HepG2 (cell line): ENCODE measurements at regions not wholly inside any gene's neighbourhood (a gene's known extent, or its start where the extent isn't known, plus 50 kb on each side); places are given as distances from the start of the nearest gene placed in this dataset.

ENCODE experiments used
- ATAC-seq: fragments of 200-7000 bp; cut with Tn5 transposase; 3 replicates; pipeline ENCODE4 v1.9.1; 2020; ENCODE audit warnings: mild to moderate bottlenecking, moderate library complexity
- BruUV-seq: library from RNA; stranded (reverse); fragments of 400-500 nt; replicated peaks from 2 replicates; lab custom pipeline; 2021; lab: Mats Ljungman, UMichigan
- CTCF ChIA-PET: fragments of 300-600 bp; formaldehyde crosslinking; extraction: SDS; loops from one replicate; lab custom pipeline; 2021; ENCODE audit warnings: low total read pairs, inconsistent platforms, low intra/inter-chr PET ratio; lab: Yijun Ruan, JAX
- POLR2A ChIA-PET: fragments of 350-600 bp; sonication (Branson Sonifier 250); formaldehyde crosslinking; loops from one replicate; lab custom pipeline; 2020; ENCODE audit warnings: antibody characterized with exemption, inconsistent platforms; lab: Yijun Ruan, JAX
- DNase-seq: peaks from one replicate; pipeline ENCODE4 v3.0.0-alpha.2; 2015; ENCODE audit warnings: low spot score
- FAIRE-seq: peaks from 3 replicates; lab custom pipeline; 2011; peaks lifted over from hg19 to GRCh38; lab: Jason Lieb, UNC
- H2AFZ ChIP-seq: one replicate; pipeline ENCODE4 v1.6.1; 2011; ENCODE audit warnings: low read length, inconsistent platforms
- H3K27ac ChIP-seq: fragments of 300-600 bp; 3 replicates; pipeline ENCODE4 v1.8.0; 2011; ENCODE audit warnings: mixed run types, mild to moderate bottlenecking, mixed read lengths, low read length, inconsistent platforms; ENCODE audit not compliant: insufficient read depth; ENCODE audit errors: extremely low read length
- H3K27me3 ChIP-seq, 2 experiments: fragments of 200-600 bp in 1 of 2; 2 replicates in 1 of 2; 3 replicates in 1 of 2; pipeline versions ENCODE4 v1.6.0 to v1.8.0; 2011; ENCODE audit warnings: low read length in 2 of 2, mild to moderate bottlenecking in 2 of 2, moderate library complexity in 2 of 2, inconsistent platforms in 1 of 2; ENCODE audit not compliant: insufficient read depth in 2 of 2, control insufficient read depth in 1 of 2
- H3K36me3 ChIP-seq, 2 experiments: fragments of 200-600 bp in 1 of 2; replicated peaks in 1 of 2; 2 replicates in 1 of 2; 3 replicates in 1 of 2; pipeline versions ENCODE4 v1.5.1 to v1.8.0; 2011; ENCODE audit warnings: low read length in 2 of 2, inconsistent platforms in 1 of 2; ENCODE audit not compliant: insufficient read depth in 2 of 2, control insufficient read depth in 1 of 2
- H3K4me1 ChIP-seq: 2 replicates; pipeline ENCODE4 v1.5.1; 2012; ENCODE audit warnings: low read length, inconsistent platforms; ENCODE audit not compliant: insufficient read depth
- H3K4me2 ChIP-seq: 2 replicates; pipeline ENCODE4 v1.6.0; 2011; ENCODE audit warnings: low read depth, low read length, inconsistent platforms
- H3K4me3 ChIP-seq, 3 experiments: fragments of 200-600 bp in 1 of 3; sonication (generic), shearing (Covaris generic) in 1 of 3; replicated peaks in 1 of 3; 2 replicates each; pipeline ENCODE4 v1.5.1; 2011 to 2016; ENCODE audit warnings: low read length in 3 of 3, inconsistent platforms in 2 of 3, low read depth in 2 of 3, mild to moderate bottlenecking in 2 of 3, control low read depth in 1 of 3, mixed read lengths in 1 of 3; ENCODE audit not compliant: insufficient read depth in 1 of 3
- H3K79me2 ChIP-seq: one replicate; pipeline ENCODE4 v1.6.1; 2011; ENCODE audit warnings: low read length, inconsistent platforms; ENCODE audit not compliant: insufficient read depth
- H3K9ac ChIP-seq: 2 replicates; pipeline ENCODE4 v1.6.0; 2011; ENCODE audit warnings: mild to moderate bottlenecking, low read depth, low read length, inconsistent platforms; ENCODE audit not compliant: insufficient read depth
- H3K9me3 ChIP-seq: 2 replicates; pipeline ENCODE4 v1.5.1; 2012; ENCODE audit warnings: mild to moderate bottlenecking, low read length
- H4K20me1 ChIP-seq: 2 replicates; pipeline ENCODE4 v1.6.0; 2011; ENCODE audit warnings: inconsistent platforms, mild to moderate bottlenecking, low read length, moderate library complexity; ENCODE audit not compliant: insufficient read depth
- ATF7-NPFF ChIP-seq: sonication (generic); formaldehyde crosslinking; IDR thresholded peaks from 2 replicates; pipeline ENCODE4 v1.8.1; 2023; ENCODE audit warnings: mild to moderate bottlenecking, low read depth, missing genetic modification reagents, moderate library complexity
- GTF2F1 ChIP-seq: fragments of 150-350 bp; IDR thresholded peaks from 2 replicates; pipeline ENCODE4 v1.6.1; 2014; ENCODE audit warnings: low read length
- JARID2 ChIP-seq: sonication (generic); formaldehyde crosslinking; IDR thresholded peaks from 2 replicates; pipeline ENCODE4 v1.8.1; 2023; ENCODE audit warnings: missing genetic modification reagents, inconsistent platforms; ENCODE audit not compliant: insufficient replicate concordance
- REPIN1 ChIP-seq: sonication (generic); formaldehyde crosslinking; IDR thresholded peaks from 2 replicates; pipeline ENCODE4 v1.8.0; 2022; ENCODE audit warnings: missing genetic modification reagents, low read depth, mild to moderate bottlenecking, borderline replicate concordance
- RERE ChIP-seq: IDR thresholded peaks from 2 replicates; pipeline ENCODE4 v1.6.1; 2016; ENCODE audit warnings: low read depth, missing genetic modification reagents, missing compliant biosample characterization
- ZIK1 ChIP-seq: sonication (generic); formaldehyde crosslinking; IDR thresholded peaks from 2 replicates; pipeline ENCODE4 v1.5.0; 2020; ENCODE audit warnings: mild to moderate bottlenecking, low read depth, missing genetic modification reagents, borderline replicate concordance
- ZNF142 ChIP-seq: sonication (generic); formaldehyde crosslinking; IDR thresholded peaks from 2 replicates; pipeline ENCODE4 v1.4.0; 2020; ENCODE audit warnings: missing genetic modification reagents
- WGBS: methylation state at CpG from one replicate; pipeline ENCODE4 v1.1.6; 2017; ENCODE audit warnings: low lambda C conversion rate; 5-methylcytosine and 5-hydroxymethylcytosine counted together
- in situ Hi-C: cut with HindIII; loops from 2 replicates; pipeline ENCODE4 v1.10.0; 2017; ENCODE audit warnings: low pct_unique_long_range_greater_than_20kb; ENCODE audit not compliant: extremely low pct_ligation_motif_present
- intact Hi-C: fragments of 100-400 bp; cut with micrococcal nuclease; formaldehyde crosslinking; loops from one replicate; pipeline ENCODE4 v1.10.0; 2022; ENCODE audit not compliant: unreplicated experiment
- TF ChIP-seq, protein P1 (sequence below): sonication (generic); formaldehyde crosslinking; IDR thresholded peaks from 2 replicates; pipeline ENCODE4 v1.5.0; 2020; ENCODE audit warnings: mild to moderate bottlenecking, low read depth, missing genetic modification reagents, borderline replicate concordance

- no peak for TF ChIP-seq ZNF142
These were observed 150.7 kb upstream of the KLF7 start (continued) for GRCh38 chr2:207316484-207316883.

GRCh38 chr2:207316906-207317305 lies 151.2 kb upstream of the KLF7 start:
- POLR2A ChIA-PET, result no interaction called here
- H2AFZ ChIP-seq, result no peak overlapping the region
- FAIRE-seq (no peak), ATAC-seq (no peak), DNase-seq (no peak)
- TF ChIP-seq ZIK1 (CRISPR knock-in tag), result no peak
- TF ChIP-seq ATF7-NPFF (CRISPR knock-in tag), result no peak
- TF ChIP-seq, protein P1, sequence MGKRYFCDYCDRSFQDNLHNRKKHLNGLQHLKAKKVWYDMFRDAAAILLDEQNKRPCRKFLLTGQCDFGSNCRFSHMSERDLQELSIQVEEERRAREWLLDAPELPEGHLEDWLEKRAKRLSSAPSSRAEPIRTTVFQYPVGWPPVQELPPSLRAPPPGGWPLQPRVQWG, result no peak
- TF ChIP-seq JARID2 (CRISPR knock-in tag), result no peak
- no peak for TF ChIP-seq REPIN1 (CRISPR knock-in tag)
- TF ChIP-seq RERE (CRISPR knock-in tag), result no peak
- TF ChIP-seq GTF2F1, result no peak
- no peaks in the 10 kb centered on the region; a peak in 1 of 5 replicates for H3K27me3 ChIP-seq
- no peak overlapping the region for H3K27ac ChIP-seq
- 0% methylated on average over 2 of the region's 2 CpGs for WGBS
- in situ Hi-C loops, result no loop called here
- intact Hi-C loops, result no loop called here
- peaks cover 10% of the 10 kb centered on the region for H3K4me1 ChIP-seq
- H4K20me1 ChIP-seq, result no peaks in the 10 kb centered on the region
- BruUV-seq, result no TSS peak
- CTCF ChIA-PET, result no interaction called here
- H3K79me2 ChIP-seq, result no peaks in the 10 kb centered on the region
- H3K4me2 ChIP-seq, result no peak overlapping the region
- H3K9me3 ChIP-seq, result no peaks in the 10 kb centered on the region
- no peaks in the 10 kb centered on the region for H3K36me3 ChIP-seq
- H3K4me3 ChIP-seq, result no peak overlapping the region
- H3K9ac ChIP-seq, result no peak overlapping the region
